Esophagus squamous epithelium (tissue), 5 donors: ENCODE measurements at regions not wholly inside any gene's neighbourhood (a gene's known extent, or its start where the extent isn't known, plus 50 kb on each side); places are given as distances from the start of the nearest gene placed in this dataset.

Experiments
- DNase-seq: peaks from one replicate; lab custom pipeline; 2025; lab: John Stamatoyannopoulos, UW
- H3K27ac ChIP-seq, 4 donors: fragments of 200-600 bp; sonication (generic); one replicate each; pipeline ENCODE4 v1.5.1; 2016 to 2019; ENCODE audit warnings: mild to moderate bottlenecking in 1 of 4
- H3K27me3 ChIP-seq, 4 donors: fragments of 200-600 bp; sonication (generic); 1 replicate in 3 of 4; 2 replicates in 1 of 4; pipeline versions ENCODE4 v1.5.1 to v1.6.0; 2017 to 2021; ENCODE audit warnings: antibody characterized with exemption in 1 of 4
- H3K36me3 ChIP-seq, 3 donors: fragments of 200-600 bp; sonication (generic); one replicate each; pipeline ENCODE4 v1.5.1; 2016 to 2019
- H3K4me1 ChIP-seq, 3 donors: fragments of 200-600 bp; sonication (generic); one replicate each; pipeline ENCODE4 v1.5.1; 2017 to 2019
- H3K4me3 ChIP-seq, 4 donors: fragments of 200-600 bp; sonication (generic); 1 replicate in 3 of 4; 2 replicates in 1 of 4; pipeline ENCODE4 v1.5.1; 2016 to 2019; ENCODE audit warnings: mild to moderate bottlenecking in 2 of 4, moderate library complexity in 1 of 4
- H3K9me3 ChIP-seq, 3 donors: fragments of 200-600 bp; sonication (generic); one replicate each; pipeline ENCODE4 v1.5.1; 2016 to 2019
- POLR2A ChIP-seq, 4 donors: fragments of 450-650 bp; IDR thresholded peaks; one replicate each; pipeline ENCODE4 v1.6.1; 2017; ENCODE audit warnings: antibody characterized with exemption in 4 of 4, mild to moderate bottlenecking in 4 of 4, moderate library complexity in 3 of 4
- whole genome bisulfite sequencing, 2 donors: methylation state at CpG; one replicate each; pipeline ENCODE4 v1.1.5; 2018; 5-methylcytosine and 5-hydroxymethylcytosine counted together
- intact Hi-C: fragments of 100-400 bp; cut with DNase I; formaldehyde crosslinking; loops from one replicate; pipeline ENCODE4 v1.15.0; 2022
- TF ChIP-seq, protein P1 (sequence below), 6 experiments: fragments of 450-650 bp in 4 of 6; fragments of 200-600 bp in 2 of 6; sonication (generic) in 2 of 6; IDR thresholded peaks; one replicate each; pipeline ENCODE4 v1.5.1; 2016 to 2019; ENCODE audit warnings: antibody characterized with exemption in 6 of 6, mild to moderate bottlenecking in 4 of 6, moderate library complexity in 4 of 6
- donor health status: DM: yes; HTN: yes; CAD: no.

DNA sequence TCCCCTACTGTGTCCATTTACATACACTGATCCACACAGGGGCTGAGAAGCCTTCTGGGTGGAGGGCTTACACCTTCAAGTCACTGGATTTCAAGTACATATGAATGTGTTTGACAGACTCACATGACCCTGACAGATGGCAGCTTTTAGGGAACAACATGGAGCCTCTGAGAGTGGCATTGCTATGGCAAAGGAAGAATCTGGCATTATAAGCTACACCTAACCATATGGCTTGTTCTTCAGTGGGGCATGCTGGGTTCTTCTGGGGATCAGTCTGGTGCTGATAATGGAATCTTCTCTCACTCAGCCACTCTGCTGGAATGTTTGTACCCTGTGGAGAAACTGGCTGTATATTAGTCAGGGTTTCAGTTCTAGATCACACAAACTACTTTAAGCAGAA is 68.5 kb upstream of the PDE4B start:
- Histone ChIP-seq H3K36me3 (no peaks in the 10 kb centered on the region), H3K27ac (no peak overlapping the region), H3K4me1 (no peaks in the 10 kb centered on the region), H3K4me3 (no peak overlapping the region), H3K9me3 (no peaks in the 10 kb centered on the region), H3K27me3 (no peaks in the 10 kb centered on the region)
- intact Hi-C loops = no loop called here
- no peak for DNase-seq
- TF ChIP-seq, protein P1, sequence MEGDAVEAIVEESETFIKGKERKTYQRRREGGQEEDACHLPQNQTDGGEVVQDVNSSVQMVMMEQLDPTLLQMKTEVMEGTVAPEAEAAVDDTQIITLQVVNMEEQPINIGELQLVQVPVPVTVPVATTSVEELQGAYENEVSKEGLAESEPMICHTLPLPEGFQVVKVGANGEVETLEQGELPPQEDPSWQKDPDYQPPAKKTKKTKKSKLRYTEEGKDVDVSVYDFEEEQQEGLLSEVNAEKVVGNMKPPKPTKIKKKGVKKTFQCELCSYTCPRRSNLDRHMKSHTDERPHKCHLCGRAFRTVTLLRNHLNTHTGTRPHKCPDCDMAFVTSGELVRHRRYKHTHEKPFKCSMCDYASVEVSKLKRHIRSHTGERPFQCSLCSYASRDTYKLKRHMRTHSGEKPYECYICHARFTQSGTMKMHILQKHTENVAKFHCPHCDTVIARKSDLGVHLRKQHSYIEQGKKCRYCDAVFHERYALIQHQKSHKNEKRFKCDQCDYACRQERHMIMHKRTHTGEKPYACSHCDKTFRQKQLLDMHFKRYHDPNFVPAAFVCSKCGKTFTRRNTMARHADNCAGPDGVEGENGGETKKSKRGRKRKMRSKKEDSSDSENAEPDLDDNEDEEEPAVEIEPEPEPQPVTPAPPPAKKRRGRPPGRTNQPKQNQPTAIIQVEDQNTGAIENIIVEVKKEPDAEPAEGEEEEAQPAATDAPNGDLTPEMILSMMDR (IDR thresholded peaks at IDR 0.05) = no peak
- TF ChIP-seq POLR2A (IDR thresholded peaks at IDR 0.05) = no peak

DNA sequence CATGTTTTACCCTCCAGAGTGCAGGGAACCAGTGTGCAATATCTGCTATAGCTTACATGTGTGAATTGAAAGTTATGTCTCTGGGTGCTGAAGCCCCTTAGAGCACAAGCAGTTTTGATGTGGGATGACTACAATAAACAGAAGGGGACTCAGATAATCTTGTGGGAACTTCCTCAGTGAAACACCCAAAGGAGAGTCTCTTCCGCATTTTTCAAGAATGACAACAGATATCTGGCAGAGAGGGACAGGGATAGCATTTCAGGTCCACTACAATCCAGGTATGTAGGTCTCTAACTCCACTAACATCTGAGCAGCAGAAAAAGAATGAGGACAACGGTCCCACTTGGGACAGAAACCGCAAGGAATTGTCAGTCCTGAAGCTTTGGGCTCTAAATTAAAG is 67.6 kb upstream of the PDE4B start:
- Histone ChIP-seq H3K27ac (no peak overlapping the region), H3K36me3 (no peaks in the 10 kb centered on the region), H3K9me3 (no peaks in the 10 kb centered on the region), H3K4me1 (no peaks in the 10 kb centered on the region), H3K4me3 (no peak overlapping the region), H3K27me3 (no peaks in the 10 kb centered on the region)
- intact Hi-C loops = no loop called here
- no peak for DNase-seq
- TF ChIP-seq POLR2A (IDR thresholded peaks at IDR 0.05) = no peak
- TF ChIP-seq, protein P1 (IDR thresholded peaks at IDR 0.05) = no peak
- WGBS, 2 donors = 83% methylated on average over 3 of the region's 3 CpGs

DNA sequence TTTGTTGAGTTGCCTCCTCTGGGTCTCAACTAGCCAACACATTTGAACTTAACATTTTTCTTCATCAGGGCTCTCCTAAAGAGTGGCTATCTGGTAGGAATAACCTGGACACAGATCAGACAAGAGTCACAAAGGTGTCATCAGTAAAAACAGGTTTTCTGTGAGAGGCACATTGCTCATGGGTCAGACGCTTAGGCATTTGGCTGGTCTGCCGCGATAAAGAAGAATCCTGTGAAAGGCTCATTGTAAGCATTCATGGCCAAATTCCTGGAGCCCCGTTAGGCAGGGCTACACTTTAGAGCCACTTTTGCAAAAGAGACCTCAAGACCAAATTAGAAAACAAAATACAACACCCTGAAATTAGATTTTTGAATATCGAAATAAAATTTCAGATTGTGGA is 64.2 kb upstream of the PDE4B start:
- Histone ChIP-seq H3K4me1 (no peaks in the 10 kb centered on the region), H3K27me3 (no peaks in the 10 kb centered on the region), H3K9me3 (no peaks in the 10 kb centered on the region), H3K27ac (no peak overlapping the region), H3K36me3 (no peaks in the 10 kb centered on the region), H3K4me3 (no peak overlapping the region)
- WGBS, 2 donors = 58 to 73% methylated on average over 5 of the region's 5 CpGs
- no peak for TF ChIP-seq POLR2A (IDR thresholded peaks at IDR 0.05)
- TF ChIP-seq, protein P1 (IDR thresholded peaks at IDR 0.05) = no peak
- DNase-seq = no peak
- intact Hi-C loops = no loop called here

DNA sequence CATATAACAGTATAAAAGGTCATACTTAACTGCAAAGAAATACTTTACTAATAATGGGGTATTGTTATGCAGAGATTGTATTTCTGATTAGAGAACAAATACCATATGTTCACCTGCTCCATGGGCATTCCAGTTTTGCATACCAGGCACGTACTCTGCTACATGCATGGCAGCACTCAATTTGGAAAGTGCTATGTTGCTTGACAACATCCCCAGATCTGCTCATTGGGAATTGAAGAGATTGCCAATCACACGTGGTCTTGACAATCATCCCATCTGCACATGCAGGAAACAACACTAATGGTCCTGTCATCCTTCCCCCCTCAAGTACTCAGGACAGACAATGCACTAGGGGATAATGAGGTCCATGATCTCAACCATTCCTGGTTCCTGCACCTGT is 63.4 kb upstream of the PDE4B start:
- Histone ChIP-seq H3K9me3 (no peaks in the 10 kb centered on the region), H3K4me1 (no peaks in the 10 kb centered on the region), H3K36me3 (no peaks in the 10 kb centered on the region), H3K27ac (no peak overlapping the region), H3K4me3 (no peak overlapping the region), H3K27me3 (no peaks in the 10 kb centered on the region)
- intact Hi-C loops = no loop called here
- 29 to 32% methylated on average over 2 of the region's 2 CpGs for WGBS, 2 donors
- TF ChIP-seq POLR2A (IDR thresholded peaks at IDR 0.05) = no peak
- TF ChIP-seq, protein P1 (IDR thresholded peaks at IDR 0.05) = no peak
- no peak for DNase-seq

DNA sequence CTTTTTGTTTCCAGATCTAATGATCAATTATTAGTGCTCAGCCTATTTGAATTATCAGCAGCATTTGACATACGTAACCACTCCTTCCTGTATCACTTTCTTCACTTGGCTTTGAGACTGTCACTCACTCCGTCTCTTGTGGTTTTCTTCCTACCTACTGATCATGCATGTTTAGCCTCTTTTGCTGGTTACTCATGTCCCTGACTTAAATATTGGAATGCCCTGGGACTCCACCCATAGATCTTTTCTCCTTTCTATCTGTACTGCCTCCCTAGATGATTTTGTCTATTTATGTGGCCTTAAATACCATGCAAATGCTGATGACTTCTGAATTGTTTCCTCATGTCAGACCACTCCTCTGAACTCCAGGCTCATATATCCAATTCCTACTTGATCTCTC is 57.7 kb upstream of the PDE4B start:
- H3K27me3 ChIP-seq = no peaks in the 10 kb centered on the region
- H3K4me3 ChIP-seq = no peak overlapping the region
- no peaks in the 10 kb centered on the region for H3K9me3 ChIP-seq
- WGBS, 2 donors = 47 to 72% methylated on average over 2 of the region's 2 CpGs
- H3K4me1 ChIP-seq = no peaks in the 10 kb centered on the region
- no peak for DNase-seq
- intact Hi-C loops = no loop called here
- H3K36me3 ChIP-seq = no peaks in the 10 kb centered on the region
- TF ChIP-seq POLR2A (IDR thresholded peaks at IDR 0.05) = no peak
- TF ChIP-seq, protein P1 (IDR thresholded peaks at IDR 0.05) = no peak
- H3K27ac ChIP-seq = no peak overlapping the region
